ENCODE measurements at regions not wholly inside any gene's neighbourhood (a gene's known extent, or its start where the extent isn't known, plus 50 kb on each side); places are given as distances from the start of the nearest gene placed in this dataset.

DNA sequence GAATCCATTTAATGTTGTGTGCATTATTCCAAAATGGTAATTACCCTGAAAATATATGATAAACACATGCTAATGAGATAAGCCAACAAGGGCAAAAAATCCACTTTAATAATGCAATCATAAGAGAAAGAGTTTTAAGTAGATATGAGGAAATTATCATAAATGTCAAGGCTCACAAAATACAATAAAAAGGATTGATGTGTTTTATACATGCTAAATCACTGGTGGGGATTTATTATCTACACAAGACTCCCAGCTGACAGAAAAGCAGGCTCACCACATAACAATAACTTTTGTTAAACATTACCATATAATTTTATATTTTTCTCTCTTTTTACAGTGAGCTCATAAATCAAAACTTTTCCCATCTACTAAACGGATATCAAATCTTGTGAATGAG, 306.2 kb upstream of the GRAMD2B start:
- H3K36me3 ChIP-seq = no peaks in the 10 kb centered on the region
- H3K4me3 ChIP-seq (replicated peaks in 1 of 3) = no peak overlapping the region
- no peak for TF ChIP-seq POLR2A (IDR thresholded peaks at IDR 0.05)
- TF ChIP-seq, protein P1, sequence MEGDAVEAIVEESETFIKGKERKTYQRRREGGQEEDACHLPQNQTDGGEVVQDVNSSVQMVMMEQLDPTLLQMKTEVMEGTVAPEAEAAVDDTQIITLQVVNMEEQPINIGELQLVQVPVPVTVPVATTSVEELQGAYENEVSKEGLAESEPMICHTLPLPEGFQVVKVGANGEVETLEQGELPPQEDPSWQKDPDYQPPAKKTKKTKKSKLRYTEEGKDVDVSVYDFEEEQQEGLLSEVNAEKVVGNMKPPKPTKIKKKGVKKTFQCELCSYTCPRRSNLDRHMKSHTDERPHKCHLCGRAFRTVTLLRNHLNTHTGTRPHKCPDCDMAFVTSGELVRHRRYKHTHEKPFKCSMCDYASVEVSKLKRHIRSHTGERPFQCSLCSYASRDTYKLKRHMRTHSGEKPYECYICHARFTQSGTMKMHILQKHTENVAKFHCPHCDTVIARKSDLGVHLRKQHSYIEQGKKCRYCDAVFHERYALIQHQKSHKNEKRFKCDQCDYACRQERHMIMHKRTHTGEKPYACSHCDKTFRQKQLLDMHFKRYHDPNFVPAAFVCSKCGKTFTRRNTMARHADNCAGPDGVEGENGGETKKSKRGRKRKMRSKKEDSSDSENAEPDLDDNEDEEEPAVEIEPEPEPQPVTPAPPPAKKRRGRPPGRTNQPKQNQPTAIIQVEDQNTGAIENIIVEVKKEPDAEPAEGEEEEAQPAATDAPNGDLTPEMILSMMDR (IDR thresholded peaks at IDR 0.05) = no peak
- DNase-seq = no peak
- H3K27me3 ChIP-seq = no peaks in the 10 kb centered on the region
- no peak overlapping the region for H3K27ac ChIP-seq
- no peaks in the 10 kb centered on the region for H3K9me3 ChIP-seq
- no peaks in the 10 kb centered on the region for H3K4me1 ChIP-seq
- WGBS, 2 donors = 66 to 70% methylated on average over 1 of the region's 1 CpG
- intact Hi-C loops (cut with DNase I) = no loop called here

DNA sequence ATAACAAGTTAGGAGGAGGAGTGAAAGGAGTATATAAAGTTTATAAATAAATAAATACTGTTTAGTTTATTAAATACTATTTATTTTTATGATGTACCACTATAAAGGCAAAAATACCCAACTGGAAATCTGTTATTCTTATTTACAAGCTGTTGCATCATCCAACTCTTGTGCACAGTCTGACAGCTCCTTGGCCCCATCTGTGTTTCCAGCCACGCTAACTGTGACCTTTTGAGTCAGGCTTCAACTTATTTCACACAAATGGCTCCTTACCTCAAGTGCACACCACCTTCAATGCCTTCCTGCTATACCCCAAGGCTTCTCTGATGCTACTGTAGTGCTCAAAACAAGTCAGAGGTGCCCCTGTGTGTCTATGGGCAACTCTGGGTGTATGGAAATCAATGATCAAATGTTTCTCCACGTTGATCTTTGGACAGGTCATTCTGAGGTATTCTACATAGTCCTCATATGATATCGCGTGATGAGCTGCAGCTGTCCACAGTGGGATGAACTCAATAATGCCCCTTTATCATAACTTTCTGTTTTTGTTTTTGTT, 303.2 kb upstream of the GRAMD2B start:
- no peaks in the 10 kb centered on the region for H3K27me3 ChIP-seq
- intact Hi-C loops (cut with DNase I) = no loop called here
- no peaks in the 10 kb centered on the region for H3K36me3 ChIP-seq
- TF ChIP-seq, protein P1 (IDR thresholded peaks at IDR 0.05) = no peak
- no peak for TF ChIP-seq POLR2A (IDR thresholded peaks at IDR 0.05)
- no peaks in the 10 kb centered on the region for H3K9me3 ChIP-seq
- DNase-seq = no peak
- no peaks in the 10 kb centered on the region for H3K4me1 ChIP-seq
- no peak overlapping the region for H3K27ac ChIP-seq
- WGBS, 2 donors = 95 to 96% methylated on average over 4 of the region's 4 CpGs
- no peak overlapping the region for H3K4me3 ChIP-seq (replicated peaks in 1 of 3)

DNA sequence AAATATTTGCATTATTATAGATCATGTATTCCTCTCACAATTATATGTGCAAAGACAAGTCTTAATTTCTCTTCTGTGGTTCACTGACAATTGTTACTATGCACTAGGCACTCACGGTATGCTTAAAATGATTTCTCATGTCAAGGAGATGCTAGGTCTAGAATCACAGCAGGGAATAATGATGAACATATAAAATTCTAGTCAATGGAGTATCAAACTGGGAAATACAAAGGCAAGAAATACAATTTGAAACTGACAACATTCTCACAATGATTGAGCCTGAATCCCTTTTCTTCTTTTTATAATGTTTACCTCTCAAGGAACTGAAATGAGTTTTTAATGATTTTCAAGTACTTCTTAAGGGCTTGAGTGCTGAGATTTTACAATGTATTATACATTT, 302.3 kb upstream of the GRAMD2B start:
- Histone ChIP-seq H3K9me3 (no peaks in the 10 kb centered on the region), H3K27ac (no peak overlapping the region), H3K4me3 (replicated peaks in 1 of 3) (no peak overlapping the region), H3K27me3 (no peaks in the 10 kb centered on the region), H3K4me1 (no peaks in the 10 kb centered on the region), H3K36me3 (no peaks in the 10 kb centered on the region)
- 83 to 87% methylated on average over 1 of the region's 1 CpG for WGBS, 2 donors
- intact Hi-C loops (cut with DNase I) = no loop called here
- no peak for DNase-seq
- TF ChIP-seq, protein P1 (IDR thresholded peaks at IDR 0.05) = no peak
- no peak for TF ChIP-seq POLR2A (IDR thresholded peaks at IDR 0.05)

DNA sequence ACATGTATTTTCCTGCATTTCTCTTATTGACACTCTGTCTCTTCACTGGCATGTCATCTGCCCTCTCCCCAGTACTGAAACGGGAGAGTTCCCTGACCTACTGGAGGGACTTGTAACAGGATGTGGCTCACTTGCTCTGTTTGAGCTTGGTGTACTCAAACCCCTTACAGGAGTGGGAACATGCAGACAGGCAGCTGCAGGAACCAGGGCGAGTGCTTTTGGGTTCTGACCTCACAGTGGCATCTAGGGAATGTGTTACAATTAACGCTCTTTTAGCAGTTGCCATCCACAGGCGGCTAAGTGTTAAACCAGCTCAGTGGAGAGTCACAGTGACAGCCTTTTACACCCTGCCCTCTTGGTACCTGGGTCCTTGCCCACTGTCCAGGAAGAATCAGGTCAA, 300.3 kb upstream of the GRAMD2B start:
- Histone ChIP-seq H3K4me3 (replicated peaks in 1 of 3) (no peak overlapping the region), H3K36me3 (no peaks in the 10 kb centered on the region), H3K27ac (no peak overlapping the region), H3K9me3 (no peaks in the 10 kb centered on the region), H3K4me1 (no peaks in the 10 kb centered on the region), H3K27me3 (no peaks in the 10 kb centered on the region)
- intact Hi-C loops (cut with DNase I) = no loop called here
- WGBS, 2 donors = 65 to 72% methylated on average over 4 of the region's 4 CpGs
- DNase-seq = no peak
- TF ChIP-seq POLR2A (IDR thresholded peaks at IDR 0.05) = no peak
- TF ChIP-seq, protein P1 (IDR thresholded peaks at IDR 0.05) = no peak

DNA sequence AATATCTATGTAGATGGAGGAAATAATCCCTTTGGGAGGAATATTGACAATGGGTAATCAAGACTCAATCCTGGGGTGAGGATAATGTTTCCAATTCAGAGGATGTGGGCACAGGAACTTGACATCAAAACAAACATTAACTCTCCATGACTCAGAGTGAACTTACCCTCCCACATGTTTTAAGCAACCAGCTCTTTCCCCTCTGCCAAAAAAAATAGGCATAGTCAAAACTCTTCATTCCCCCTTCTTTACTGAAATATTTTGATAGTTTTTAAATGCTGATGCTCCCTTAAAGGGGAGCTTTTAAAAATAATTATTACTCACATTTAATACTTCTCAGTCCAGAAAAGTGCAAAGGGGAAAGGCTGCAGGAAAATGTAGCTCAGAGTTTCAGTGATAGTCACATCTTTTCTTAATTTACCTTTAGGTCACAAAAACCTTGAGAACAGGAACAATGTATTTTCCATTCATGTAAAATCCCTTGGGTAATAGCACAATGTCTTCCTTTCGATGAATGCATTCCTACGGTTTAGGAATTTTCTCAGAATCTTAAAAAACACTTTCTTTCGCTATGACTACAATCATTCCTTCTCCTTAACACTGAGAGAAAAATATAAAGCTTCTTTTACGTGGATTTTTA, 298.4 kb upstream of the GRAMD2B start:
- H3K4me1 ChIP-seq = no peaks in the 10 kb centered on the region
- H3K27ac ChIP-seq = no peak overlapping the region
- no peaks in the 10 kb centered on the region for H3K36me3 ChIP-seq
- intact Hi-C loops (cut with DNase I) = no loop called here
- TF ChIP-seq, protein P1 (IDR thresholded peaks at IDR 0.05) = no peak
- no peak for TF ChIP-seq POLR2A (IDR thresholded peaks at IDR 0.05)
- DNase-seq = no peak
- WGBS, 2 donors = 76 to 77% methylated on average over 4 of the region's 4 CpGs
- H3K27me3 ChIP-seq = no peaks in the 10 kb centered on the region
- no peak overlapping the region for H3K4me3 ChIP-seq (replicated peaks in 1 of 3)
- H3K9me3 ChIP-seq = no peaks in the 10 kb centered on the region
